ENCODE measurements at regions not wholly inside any gene's neighbourhood (a gene's known extent, or its start where the extent isn't known, plus 50 kb on each side); places are given as distances from the start of the nearest gene placed in this dataset.

GRCh38 chr1:218642033-218642948 is 297.2 kb downstream of the TGFB2 start:
- DNase-seq (ENCODE audit: low spot score), result peak; percentile 11

- no peak for DNase-seq (ENCODE audit: low spot score)
Measured at GRCh38 chr1:218643281-218643680, 298.1 kb downstream of the TGFB2 start.

GRCh38 chr1:218643926-218644325 is 298.8 kb downstream of the TGFB2 start:
- DNase-seq (ENCODE audit: low spot score), result no peak

- no peak for DNase-seq (ENCODE audit: low spot score)
Measured at GRCh38 chr1:218646288-218646687, 301.2 kb downstream of the TGFB2 start.

GRCh38 chr1:218656301-218657037 is 311.3 kb downstream of the TGFB2 start:
- peak; percentile 49 for DNase-seq (ENCODE audit: low spot score)

GRCh38 chr1:218658269-218658668 is 313.1 kb downstream of the TGFB2 start:
- DNase-seq (ENCODE audit: low spot score), result no peak

GRCh38 chr1:218658899-218659298 is 313.8 kb downstream of the TGFB2 start:
- DNase-seq (ENCODE audit: low spot score), result peak; percentile 50

GRCh38 chr1:218659911-218660677 is 315.0 kb downstream of the TGFB2 start:
- no peak for DNase-seq (ENCODE audit: low spot score)

GRCh38 chr1:218660678-218661053 is 315.5 kb downstream of the TGFB2 start:
- peak; percentile 37 for DNase-seq (ENCODE audit: low spot score)

GRCh38 chr1:218661411-218661810 is 316.3 kb downstream of the TGFB2 start:
- no peak for DNase-seq (ENCODE audit: low spot score)

- peak; percentile 62 for DNase-seq (ENCODE audit: low spot score)
Measured at GRCh38 chr1:218664385-218665170, 319.4 kb downstream of the TGFB2 start.

- DNase-seq (ENCODE audit: low spot score), result peak; percentile 74
Measured at GRCh38 chr1:218665221-218665620, 320.1 kb downstream of the TGFB2 start.

GRCh38 chr1:218666263-218666662 is 321.1 kb downstream of the TGFB2 start:
- no peak for DNase-seq (ENCODE audit: low spot score)

GRCh38 chr1:218667781-218668516 is 322.8 kb downstream of the TGFB2 start:
- no peak for DNase-seq (ENCODE audit: low spot score)

GRCh38 chr1:218669431-218669830 is 324.3 kb downstream of the TGFB2 start:
- no peak for DNase-seq (ENCODE audit: low spot score)

- no peak for DNase-seq (ENCODE audit: low spot score)
Measured at GRCh38 chr1:218670875-218671274, 325.7 kb downstream of the TGFB2 start.

GRCh38 chr1:218671573-218671972 is 326.4 kb downstream of the TGFB2 start:
- peak; percentile 68 for DNase-seq (ENCODE audit: low spot score)

GRCh38 chr1:218673170-218673569 is 328.0 kb downstream of the TGFB2 start:
- DNase-seq (ENCODE audit: low spot score), result no peak

- peak; percentile 68 for DNase-seq (ENCODE audit: low spot score)
Measured at GRCh38 chr1:218674280-218674773, 329.2 kb downstream of the TGFB2 start.

GRCh38 chr1:218677026-218677425 is 331.9 kb downstream of the TGFB2 start:
- no peak for DNase-seq (ENCODE audit: low spot score)

Measured in H4 (cell line).